ENCODE measurements at regions not wholly inside any gene's neighbourhood (a gene's known extent, or its start where the extent isn't known, plus 50 kb on each side); places are given as distances from the start of the nearest gene placed in this dataset.
A peak's percentile ranks its signal among the peaks of the same experiment; 100 is the strongest.

GRCh38 chr2:62304429-62305417, 108.8 kb downstream of the B3GNT2 start (continued):
- TF ChIP-seq, protein P1, sequence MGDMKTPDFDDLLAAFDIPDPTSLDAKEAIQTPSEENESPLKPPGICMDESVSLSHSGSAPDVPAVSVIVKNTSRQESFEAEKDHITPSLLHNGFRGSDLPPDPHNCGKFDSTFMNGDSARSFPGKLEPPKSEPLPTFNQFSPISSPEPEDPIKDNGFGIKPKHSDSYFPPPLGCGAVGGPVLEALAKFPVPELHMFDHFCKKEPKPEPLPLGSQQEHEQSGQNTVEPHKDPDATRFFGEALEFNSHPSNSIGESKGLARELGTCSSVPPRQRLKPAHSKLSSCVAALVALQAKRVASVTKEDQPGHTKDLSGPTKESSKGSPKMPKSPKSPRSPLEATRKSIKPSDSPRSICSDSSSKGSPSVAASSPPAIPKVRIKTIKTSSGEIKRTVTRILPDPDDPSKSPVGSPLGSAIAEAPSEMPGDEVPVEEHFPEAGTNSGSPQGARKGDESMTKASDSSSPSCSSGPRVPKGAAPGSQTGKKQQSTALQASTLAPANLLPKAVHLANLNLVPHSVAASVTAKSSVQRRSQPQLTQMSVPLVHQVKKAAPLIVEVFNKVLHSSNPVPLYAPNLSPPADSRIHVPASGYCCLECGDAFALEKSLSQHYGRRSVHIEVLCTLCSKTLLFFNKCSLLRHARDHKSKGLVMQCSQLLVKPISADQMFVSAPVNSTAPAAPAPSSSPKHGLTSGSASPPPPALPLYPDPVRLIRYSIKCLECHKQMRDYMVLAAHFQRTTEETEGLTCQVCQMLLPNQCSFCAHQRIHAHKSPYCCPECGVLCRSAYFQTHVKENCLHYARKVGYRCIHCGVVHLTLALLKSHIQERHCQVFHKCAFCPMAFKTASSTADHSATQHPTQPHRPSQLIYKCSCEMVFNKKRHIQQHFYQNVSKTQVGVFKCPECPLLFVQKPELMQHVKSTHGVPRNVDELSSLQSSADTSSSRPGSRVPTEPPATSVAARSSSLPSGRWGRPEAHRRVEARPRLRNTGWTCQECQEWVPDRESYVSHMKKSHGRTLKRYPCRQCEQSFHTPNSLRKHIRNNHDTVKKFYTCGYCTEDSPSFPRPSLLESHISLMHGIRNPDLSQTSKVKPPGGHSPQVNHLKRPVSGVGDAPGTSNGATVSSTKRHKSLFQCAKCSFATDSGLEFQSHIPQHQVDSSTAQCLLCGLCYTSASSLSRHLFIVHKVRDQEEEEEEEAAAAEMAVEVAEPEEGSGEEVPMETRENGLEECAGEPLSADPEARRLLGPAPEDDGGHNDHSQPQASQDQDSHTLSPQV (IDR thresholded peaks at IDR 0.05): peak; percentile 98
- TF ChIP-seq HNRNPL (IDR thresholded peaks at IDR 0.05; ENCODE audit: low read depth, low read length): 0 out of 2 replicates have a peak, but pooled peaks have one; percentile 31
- TF ChIP-seq MAFF (IDR thresholded peaks at IDR 0.05; ENCODE audit: low read length): no peak; the same call in 1 of the 2 replicates
- TF ChIP-seq TAF1 (IDR thresholded peaks at IDR 0.05; ENCODE audit: control insufficient read depth, extremely low read depth, insufficient read depth, low read length, severe bottlenecking): peak; percentile 62
- TF ChIP-seq CBX8 (IDR thresholded peaks at IDR 0.05; ENCODE audit: borderline replicate concordance, extremely low read depth, low read depth, low read length, poor library complexity, severe bottlenecking): no peak
- no peak for TF ChIP-seq HDAC6 (IDR thresholded peaks at IDR 0.05; ENCODE audit: low read depth, low read length)
- peak; percentile 82 for TF ChIP-seq NEUROD1 (IDR thresholded peaks at IDR 0.05; ENCODE audit: borderline replicate concordance, low read depth, low read length, partially characterized antibody)
- no peak for TF ChIP-seq KDM2B (CRISPR knock-in tag; IDR thresholded peaks at IDR 0.05)
- no peak for TF ChIP-seq ZKSCAN3 (CRISPR knock-in tag; IDR thresholded peaks at IDR 0.05)
- peak; percentile 91 for TF ChIP-seq ZNF766 (CRISPR knock-in tag; conservative IDR thresholded peaks at IDR 0.05)
- no peak for TF ChIP-seq PHTF2 (CRISPR knock-in tag; IDR thresholded peaks at IDR 0.05)
- TF ChIP-seq MBD2 (IDR thresholded peaks at IDR 0.05; ENCODE audit: borderline replicate concordance, low read depth): peak; percentile 70
- no peak for TF ChIP-seq ILF3 (IDR thresholded peaks at IDR 0.05; ENCODE audit: borderline replicate concordance)
- TF ChIP-seq, protein P2, sequence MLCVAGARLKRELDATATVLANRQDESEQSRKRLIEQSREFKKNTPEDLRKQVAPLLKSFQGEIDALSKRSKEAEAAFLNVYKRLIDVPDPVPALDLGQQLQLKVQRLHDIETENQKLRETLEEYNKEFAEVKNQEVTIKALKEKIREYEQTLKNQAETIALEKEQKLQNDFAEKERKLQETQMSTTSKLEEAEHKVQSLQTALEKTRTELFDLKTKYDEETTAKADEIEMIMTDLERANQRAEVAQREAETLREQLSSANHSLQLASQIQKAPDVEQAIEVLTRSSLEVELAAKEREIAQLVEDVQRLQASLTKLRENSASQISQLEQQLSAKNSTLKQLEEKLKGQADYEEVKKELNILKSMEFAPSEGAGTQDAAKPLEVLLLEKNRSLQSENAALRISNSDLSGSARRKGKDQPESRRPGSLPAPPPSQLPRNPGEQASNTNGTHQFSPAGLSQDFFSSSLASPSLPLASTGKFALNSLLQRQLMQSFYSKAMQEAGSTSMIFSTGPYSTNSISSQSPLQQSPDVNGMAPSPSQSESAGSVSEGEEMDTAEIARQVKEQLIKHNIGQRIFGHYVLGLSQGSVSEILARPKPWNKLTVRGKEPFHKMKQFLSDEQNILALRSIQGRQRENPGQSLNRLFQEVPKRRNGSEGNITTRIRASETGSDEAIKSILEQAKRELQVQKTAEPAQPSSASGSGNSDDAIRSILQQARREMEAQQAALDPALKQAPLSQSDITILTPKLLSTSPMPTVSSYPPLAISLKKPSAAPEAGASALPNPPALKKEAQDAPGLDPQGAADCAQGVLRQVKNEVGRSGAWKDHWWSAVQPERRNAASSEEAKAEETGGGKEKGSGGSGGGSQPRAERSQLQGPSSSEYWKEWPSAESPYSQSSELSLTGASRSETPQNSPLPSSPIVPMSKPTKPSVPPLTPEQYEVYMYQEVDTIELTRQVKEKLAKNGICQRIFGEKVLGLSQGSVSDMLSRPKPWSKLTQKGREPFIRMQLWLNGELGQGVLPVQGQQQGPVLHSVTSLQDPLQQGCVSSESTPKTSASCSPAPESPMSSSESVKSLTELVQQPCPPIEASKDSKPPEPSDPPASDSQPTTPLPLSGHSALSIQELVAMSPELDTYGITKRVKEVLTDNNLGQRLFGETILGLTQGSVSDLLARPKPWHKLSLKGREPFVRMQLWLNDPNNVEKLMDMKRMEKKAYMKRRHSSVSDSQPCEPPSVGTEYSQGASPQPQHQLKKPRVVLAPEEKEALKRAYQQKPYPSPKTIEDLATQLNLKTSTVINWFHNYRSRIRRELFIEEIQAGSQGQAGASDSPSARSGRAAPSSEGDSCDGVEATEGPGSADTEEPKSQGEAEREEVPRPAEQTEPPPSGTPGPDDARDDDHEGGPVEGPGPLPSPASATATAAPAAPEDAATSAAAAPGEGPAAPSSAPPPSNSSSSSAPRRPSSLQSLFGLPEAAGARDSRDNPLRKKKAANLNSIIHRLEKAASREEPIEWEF (CRISPR knock-in tag; IDR thresholded peaks at IDR 0.05): peak; percentile 88
- TF ChIP-seq TCF7L2 (IDR thresholded peaks at IDR 0.05; ENCODE audit: low read depth, low read length): no peak
- no peak for TF ChIP-seq BDP1 (IDR thresholded peaks at IDR 0.05; ENCODE audit: insufficient read depth, insufficient read length)
